ENCODE measurements at regions not wholly inside any gene's neighbourhood (a gene's known extent, or its start where the extent isn't known, plus 50 kb on each side); places are given as distances from the start of the nearest gene placed in this dataset.

GRCh38 chr18:38663682-38664081, 1098.1 kb upstream of the CELF4 start:
- TF ChIP-seq CTCF (IDR thresholded peaks at IDR 0.05; ENCODE audit: low read depth, low read length): no peak
- TF ChIP-seq POLR2A (IDR thresholded peaks at IDR 0.05; ENCODE audit: extremely low read depth, insufficient read length): no peak
- TF ChIP-seq MAX (IDR thresholded peaks at IDR 0.05; ENCODE audit: low read depth, low read length): no peak
